OCI-LY1 (cell line): ENCODE measurements at regions not wholly inside any gene's neighbourhood (a gene's known extent, or its start where the extent isn't known, plus 50 kb on each side); places are given as distances from the start of the nearest gene placed in this dataset.

ENCODE experiments used
- H2AFZ ChIP-seq: fragments of 200-600 bp; sonication (generic), shearing (Covaris generic); 2 replicates; pipeline ENCODE4 v1.6.0; 2014; ENCODE audit warnings: antibody characterized with exemption, mild to moderate bottlenecking, low read length
- H3F3A ChIP-seq: fragments of 200-600 bp; sonication (generic), shearing (Covaris generic); 2 replicates; pipeline ENCODE4 v1.6.0; 2014; ENCODE audit warnings: mild to moderate bottlenecking, antibody characterized with exemption, low read length, moderate library complexity; ENCODE audit not compliant: insufficient read depth
- H3K27ac ChIP-seq: fragments of 200-600 bp; sonication (generic); 2 replicates; pipeline ENCODE4 v1.5.1; 2014; ENCODE audit warnings: low read length, mixed run types, mild to moderate bottlenecking, low read depth; ENCODE audit not compliant: poor library complexity, severe bottlenecking
- H3K27me3 ChIP-seq: fragments of 200-600 bp; sonication (generic); 2 replicates; pipeline ENCODE4 v1.6.0; 2014; ENCODE audit warnings: antibody characterized with exemption, mild to moderate bottlenecking, low read length, moderate library complexity; ENCODE audit not compliant: insufficient read depth
- H3K36me3 ChIP-seq: fragments of 200-600 bp; sonication (generic); 2 replicates; pipeline ENCODE4 v1.6.1; 2014; ENCODE audit warnings: mild to moderate bottlenecking, antibody characterized with exemption, low read length, moderate library complexity, mixed read lengths; ENCODE audit not compliant: insufficient read depth
- H3K4me1 ChIP-seq: fragments of 200-600 bp; sonication (generic); 2 replicates; pipeline ENCODE4 v1.5.1; 2014; ENCODE audit warnings: mild to moderate bottlenecking, low read length, moderate library complexity; ENCODE audit not compliant: insufficient read depth, severe bottlenecking
- H3K4me2 ChIP-seq: fragments of 200-600 bp; sonication (generic), shearing (Covaris generic); 2 replicates; pipeline ENCODE4 v1.6.1; 2014; ENCODE audit warnings: low read length
- H3K4me3 ChIP-seq: fragments of 200-600 bp; sonication (generic); 2 replicates; pipeline ENCODE4 v1.5.1; 2014; ENCODE audit warnings: low read length, low read depth, mild to moderate bottlenecking, mixed read lengths; ENCODE audit not compliant: poor library complexity, severe bottlenecking
- H3K79me2 ChIP-seq: fragments of 200-600 bp; shearing (Covaris generic); 2 replicates; pipeline ENCODE4 v1.6.1; 2016; ENCODE audit warnings: mixed run types, low read length, mixed read lengths; ENCODE audit not compliant: insufficient read depth
- H3K9ac ChIP-seq: fragments of 200-600 bp; sonication (generic), shearing (Covaris generic); 2 replicates; pipeline ENCODE4 v1.6.1; 2014; ENCODE audit warnings: mild to moderate bottlenecking, low read length, mixed read lengths
- H3K9me2 ChIP-seq: fragments of 200-600 bp; sonication (generic), shearing (Covaris generic); 2 replicates; pipeline ENCODE4 v1.6.1; 2014; ENCODE audit warnings: low read depth, mild to moderate bottlenecking, low read length, mixed read lengths
- H3K9me3 ChIP-seq: fragments of 200-600 bp; shearing (Covaris generic); 2 replicates; pipeline ENCODE4 v1.6.1; 2014; ENCODE audit warnings: low read length, mixed read lengths
- H4K20me1 ChIP-seq: fragments of 200-600 bp; sonication (generic), shearing (Covaris generic); 2 replicates; pipeline ENCODE4 v1.6.0; 2016; ENCODE audit warnings: mild to moderate bottlenecking, low read length; ENCODE audit not compliant: insufficient read depth
- EZH2 ChIP-seq: fragments of 200-600 bp; sonication (generic), shearing (Covaris generic); IDR thresholded peaks from 2 replicates; pipeline ENCODE4 v1.8.0; 2017; ENCODE audit warnings: borderline replicate concordance, mixed run types, mild to moderate bottlenecking, antibody characterized with exemption, low read length, moderate library complexity, mixed read lengths
- TF ChIP-seq, protein P1 (sequence below): fragments of 200-600 bp; sonication (generic), shearing (Covaris generic); IDR thresholded peaks from 2 replicates; pipeline ENCODE4 v1.5.1; 2017; ENCODE audit warnings: mild to moderate bottlenecking, antibody characterized with exemption, low read length, moderate library complexity, mixed read lengths

DNA sequence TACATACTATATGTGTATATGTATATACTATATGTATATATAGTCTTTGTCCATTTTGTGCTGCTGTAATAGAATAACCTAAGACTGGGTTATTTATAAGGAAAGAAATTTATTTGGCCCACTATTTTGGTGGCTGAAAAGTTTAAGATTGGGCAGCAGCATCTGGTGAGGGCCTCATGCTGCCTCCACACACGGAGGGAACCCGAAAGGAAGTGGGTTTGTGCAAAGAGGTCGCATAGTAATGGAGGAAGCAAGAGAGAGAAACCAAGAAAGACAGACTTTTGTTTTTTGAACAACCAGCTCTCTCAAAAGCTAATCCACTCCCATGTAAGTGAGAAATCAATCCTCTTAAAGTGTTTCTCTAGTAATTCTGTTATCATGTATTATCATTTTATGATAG is 1147.3 kb downstream of the NCAM2 start:
- H3K9me2 ChIP-seq = no peaks in the 10 kb centered on the region
- H3K79me2 ChIP-seq = no peaks in the 10 kb centered on the region
- H2AFZ ChIP-seq = peak overlapping the region; percentile 96
- peaks cover 4% of the 10 kb centered on the region for H3K4me1 ChIP-seq
- no peak for TF ChIP-seq EZH2
- TF ChIP-seq, protein P1, sequence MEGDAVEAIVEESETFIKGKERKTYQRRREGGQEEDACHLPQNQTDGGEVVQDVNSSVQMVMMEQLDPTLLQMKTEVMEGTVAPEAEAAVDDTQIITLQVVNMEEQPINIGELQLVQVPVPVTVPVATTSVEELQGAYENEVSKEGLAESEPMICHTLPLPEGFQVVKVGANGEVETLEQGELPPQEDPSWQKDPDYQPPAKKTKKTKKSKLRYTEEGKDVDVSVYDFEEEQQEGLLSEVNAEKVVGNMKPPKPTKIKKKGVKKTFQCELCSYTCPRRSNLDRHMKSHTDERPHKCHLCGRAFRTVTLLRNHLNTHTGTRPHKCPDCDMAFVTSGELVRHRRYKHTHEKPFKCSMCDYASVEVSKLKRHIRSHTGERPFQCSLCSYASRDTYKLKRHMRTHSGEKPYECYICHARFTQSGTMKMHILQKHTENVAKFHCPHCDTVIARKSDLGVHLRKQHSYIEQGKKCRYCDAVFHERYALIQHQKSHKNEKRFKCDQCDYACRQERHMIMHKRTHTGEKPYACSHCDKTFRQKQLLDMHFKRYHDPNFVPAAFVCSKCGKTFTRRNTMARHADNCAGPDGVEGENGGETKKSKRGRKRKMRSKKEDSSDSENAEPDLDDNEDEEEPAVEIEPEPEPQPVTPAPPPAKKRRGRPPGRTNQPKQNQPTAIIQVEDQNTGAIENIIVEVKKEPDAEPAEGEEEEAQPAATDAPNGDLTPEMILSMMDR = no peak
- H3K27me3 ChIP-seq = no peaks in the 10 kb centered on the region
- no peak overlapping the region for H3K9ac ChIP-seq
- H3K27ac ChIP-seq = no peak overlapping the region
- H3F3A ChIP-seq = no peaks in the 10 kb centered on the region
- H3K4me3 ChIP-seq = no peak overlapping the region
- peaks cover 18% of the 10 kb centered on the region for H3K9me3 ChIP-seq
- H4K20me1 ChIP-seq = no peaks in the 10 kb centered on the region
- H3K4me2 ChIP-seq = no peak overlapping the region; the same call in 1 of the 2 replicates
- no peaks in the 10 kb centered on the region; the same call in 1 of the 2 replicates for H3K36me3 ChIP-seq

DNA sequence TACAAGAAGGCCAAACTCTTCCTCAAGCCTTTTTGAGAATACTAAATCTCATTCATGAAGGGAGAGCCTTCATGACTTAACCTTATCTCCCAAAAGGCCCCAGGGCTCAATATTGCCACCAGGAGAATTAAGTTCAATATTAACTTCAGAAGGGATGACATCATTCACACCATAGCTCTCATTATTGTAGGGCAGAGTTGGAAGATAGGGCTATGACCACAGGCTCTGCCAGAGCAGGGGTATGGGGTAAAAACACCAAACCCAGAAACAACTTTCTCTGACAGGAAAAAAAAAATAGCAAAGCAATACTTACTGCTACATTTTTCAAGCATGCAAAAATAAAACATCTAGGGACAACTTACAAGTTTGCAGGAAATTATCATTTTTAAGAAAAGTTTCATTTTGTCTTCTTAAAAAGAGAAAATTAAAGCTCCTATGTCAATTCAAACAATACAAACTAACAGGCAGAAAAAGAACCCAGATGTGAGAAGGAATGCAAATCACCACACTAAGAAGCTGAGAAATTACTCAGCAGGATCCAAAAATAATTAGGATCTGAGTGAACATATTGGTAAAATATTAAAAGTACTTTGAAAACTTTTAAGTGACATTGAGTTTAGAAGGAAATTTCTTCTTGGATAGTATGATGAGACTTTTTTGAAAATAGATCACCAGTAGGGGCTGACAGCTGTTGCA is 1156.5 kb downstream of the NCAM2 start:
- no peaks in the 10 kb centered on the region for H3K9me2 ChIP-seq
- H2AFZ ChIP-seq = no peak overlapping the region
- no peaks in the 10 kb centered on the region for H3K9me3 ChIP-seq
- H3K36me3 ChIP-seq = no peaks in the 10 kb centered on the region
- no peaks in the 10 kb centered on the region for H3K27me3 ChIP-seq
- H4K20me1 ChIP-seq = no peaks in the 10 kb centered on the region
- TF ChIP-seq EZH2 = no peak
- TF ChIP-seq, protein P1 = no peak
- H3K4me2 ChIP-seq = no peak overlapping the region
- H3K4me1 ChIP-seq = no peaks in the 10 kb centered on the region
- H3K9ac ChIP-seq = no peak overlapping the region
- no peaks in the 10 kb centered on the region for H3K79me2 ChIP-seq
- no peak overlapping the region for H3K27ac ChIP-seq
- H3F3A ChIP-seq = no peaks in the 10 kb centered on the region; the same call in 1 of the 2 replicates
- H3K4me3 ChIP-seq = no peak overlapping the region

DNA sequence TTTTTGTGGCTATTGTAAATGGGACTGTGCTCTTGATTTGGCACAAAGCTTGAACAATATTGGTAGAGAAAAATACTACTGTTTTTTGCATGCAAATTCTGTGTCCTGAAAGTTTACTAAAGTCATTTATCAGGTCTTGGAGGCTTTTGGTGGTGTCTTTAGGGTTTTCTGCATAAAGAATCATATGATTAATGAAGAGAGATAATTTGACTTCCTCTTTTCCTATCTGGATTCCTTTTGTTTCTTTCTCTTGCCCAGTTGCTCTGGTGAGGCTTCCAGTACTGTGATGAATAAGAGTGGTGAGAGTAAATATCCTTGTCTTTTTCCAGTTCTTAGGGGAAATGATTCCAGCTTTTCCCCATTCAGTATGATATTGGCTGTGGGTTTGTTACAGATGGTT is 1166.7 kb downstream of the NCAM2 start:
- Histone ChIP-seq H3K36me3 (no peaks in the 10 kb centered on the region), H2AFZ (no peak overlapping the region), H3K9me2 (peaks cover 3% of the 10 kb centered on the region; the same call in 1 of the 2 replicates), H3K9ac (no peak overlapping the region), H3K4me3 (no peak overlapping the region), H3K27ac (no peak overlapping the region), H3F3A (no peaks in the 10 kb centered on the region), H3K27me3 (no peaks in the 10 kb centered on the region), H3K79me2 (no peaks in the 10 kb centered on the region), H4K20me1 (no peaks in the 10 kb centered on the region), H3K4me1 (no peaks in the 10 kb centered on the region), H3K9me3 (peaks cover 4% of the 10 kb centered on the region; the same call in 1 of the 2 replicates), H3K4me2 (no peak overlapping the region)
- TF ChIP-seq EZH2 = no peak
- TF ChIP-seq, protein P1 = no peak
